AG09319 (cell line): ENCODE measurements at regions not wholly inside any gene's neighbourhood (a gene's known extent, or its start where the extent isn't known, plus 50 kb on each side); places are given as distances from the start of the nearest gene placed in this dataset.

Experiments used
- DNase-seq: peaks from one replicate; pipeline ENCODE4 v3.0.0-alpha.2; 2010; ENCODE audit warnings: low read depth; ENCODE audit errors: extremely low read depth
- CTCF ChIP-seq: IDR thresholded peaks from 2 replicates; pipeline ENCODE4 v1.5.1; 2011; ENCODE audit warnings: low read depth, mild to moderate bottlenecking, inconsistent platforms, low read length, moderate library complexity

GRCh38 chr1:60898987-60899386 lies 183.4 kb upstream of the NFIA start:
- DNase-seq, result no peak
- TF ChIP-seq CTCF, result no peak

- no peak for DNase-seq
- TF ChIP-seq CTCF, result no peak
Measured at GRCh38 chr1:60898413-60898812, 183.9 kb upstream of the NFIA start.

- no peak for DNase-seq
- TF ChIP-seq CTCF, result no peak
Measured at GRCh38 chr1:60896701-60897363, 185.5 kb upstream of the NFIA start.

- no peak for DNase-seq
Measured at GRCh38 chr1:60895701-60896100, 186.7 kb upstream of the NFIA start.

GRCh38 chr1:60895252-60895651 lies 187.1 kb upstream of the NFIA start:
- TF ChIP-seq CTCF, result no peak
- no peak for DNase-seq

More at GRCh38 chr1:60895701-60896100, 186.7 kb upstream of the NFIA start:
- no peak for TF ChIP-seq CTCF

GRCh38 chr1:60894741-60895140 lies 187.6 kb upstream of the NFIA start:
- no peak for TF ChIP-seq CTCF
- no peak for DNase-seq

GRCh38 chr1:60894130-60894529 lies 188.2 kb upstream of the NFIA start:
- TF ChIP-seq CTCF, result no peak
- DNase-seq, result no peak
